GM18907 (cell line): ENCODE measurements at regions not wholly inside any gene's neighbourhood (a gene's known extent, or its start where the extent isn't known, plus 50 kb on each side); places are given as distances from the start of the nearest gene placed in this dataset.

ENCODE experiments used
- ATAC-seq: cut with Tn5 transposase; IDR thresholded peaks from one replicate; pipeline ENCODE4 v1.9.1; 2021; ENCODE audit warnings: mild to moderate bottlenecking, moderate library complexity; ENCODE audit not compliant: unreplicated experiment

DNA sequence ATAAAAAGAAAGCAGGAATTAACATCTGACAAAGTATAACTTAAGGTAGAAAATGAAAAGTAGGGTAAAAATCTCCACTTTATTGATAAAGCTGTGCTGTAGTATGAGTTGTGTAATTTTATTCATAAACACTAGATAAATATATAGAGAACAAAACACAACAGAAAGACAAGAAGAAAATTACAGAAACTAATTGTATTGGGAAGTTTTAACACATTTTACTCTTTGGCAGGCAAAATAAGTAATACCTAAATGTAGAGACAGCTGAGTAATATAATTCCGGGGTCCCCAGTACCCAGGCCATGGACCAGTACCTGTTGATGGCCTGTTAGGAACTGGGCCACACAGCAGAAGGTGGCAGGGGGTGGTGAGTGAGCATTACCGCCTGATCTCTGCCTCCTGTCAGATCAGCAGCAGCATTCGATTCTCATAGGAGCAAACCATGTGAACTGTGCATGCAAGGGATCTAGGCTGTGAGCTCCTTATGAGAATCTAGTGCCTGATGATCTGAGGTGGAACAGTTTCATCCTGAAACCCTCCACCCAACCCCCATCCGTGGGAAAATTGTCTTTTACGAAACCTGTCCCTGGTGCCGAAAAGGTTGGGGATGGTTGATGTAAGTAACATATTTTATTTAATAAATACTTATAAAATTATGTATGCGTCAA, 84.4 kb upstream of the ETV6 start:
- ATAC-seq, result peak; percentile 43

DNA sequence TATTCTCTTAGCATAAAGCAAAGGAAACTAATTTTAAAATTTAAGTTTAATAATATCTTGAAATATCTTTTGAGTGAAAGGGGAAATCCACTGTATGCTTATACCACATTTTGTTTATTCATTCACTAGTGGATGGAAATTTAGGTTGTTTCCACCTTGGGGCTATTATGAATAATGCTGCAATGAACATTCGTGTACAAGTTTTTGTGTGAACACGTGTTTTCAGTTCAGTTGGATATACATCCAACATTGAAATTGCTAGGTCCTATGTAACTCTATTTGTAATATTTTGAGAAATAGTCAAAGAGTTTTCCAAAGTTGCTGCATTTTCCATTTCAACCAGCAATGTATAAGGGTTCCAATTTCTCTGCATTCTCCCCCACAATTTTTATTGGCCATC, 83.7 kb upstream of the ETV6 start:
- ATAC-seq, result peak; percentile 28

DNA sequence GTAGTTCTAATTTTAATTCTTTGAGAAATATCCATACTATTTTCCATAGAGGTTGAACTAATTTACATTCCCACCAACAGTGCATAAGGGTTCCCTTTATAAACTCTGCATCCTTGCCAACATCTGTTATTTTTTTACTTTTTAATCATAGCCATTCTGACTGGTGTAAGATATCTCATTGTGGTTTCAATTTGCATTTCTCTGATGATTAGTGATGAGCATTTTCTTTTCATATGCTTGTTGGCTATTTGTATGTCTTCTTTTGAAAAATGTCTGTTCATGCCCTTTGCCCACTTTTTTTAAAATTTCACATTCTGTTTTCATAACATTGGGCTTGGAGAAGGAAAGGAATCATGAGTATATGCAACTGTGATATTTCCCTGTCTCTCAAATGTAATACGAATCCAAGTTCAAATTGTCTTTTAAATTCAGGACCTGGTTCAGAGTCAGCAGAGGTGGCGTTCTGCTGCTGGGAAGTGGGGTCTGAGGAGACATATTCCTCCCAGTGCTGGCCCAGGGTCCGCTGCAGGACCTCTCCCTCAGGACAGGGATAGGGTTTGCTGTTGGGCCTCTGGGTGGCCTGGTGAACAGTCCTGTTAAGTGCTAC, 81.2 kb upstream of the ETV6 start:
- peak; percentile 14 for ATAC-seq

DNA sequence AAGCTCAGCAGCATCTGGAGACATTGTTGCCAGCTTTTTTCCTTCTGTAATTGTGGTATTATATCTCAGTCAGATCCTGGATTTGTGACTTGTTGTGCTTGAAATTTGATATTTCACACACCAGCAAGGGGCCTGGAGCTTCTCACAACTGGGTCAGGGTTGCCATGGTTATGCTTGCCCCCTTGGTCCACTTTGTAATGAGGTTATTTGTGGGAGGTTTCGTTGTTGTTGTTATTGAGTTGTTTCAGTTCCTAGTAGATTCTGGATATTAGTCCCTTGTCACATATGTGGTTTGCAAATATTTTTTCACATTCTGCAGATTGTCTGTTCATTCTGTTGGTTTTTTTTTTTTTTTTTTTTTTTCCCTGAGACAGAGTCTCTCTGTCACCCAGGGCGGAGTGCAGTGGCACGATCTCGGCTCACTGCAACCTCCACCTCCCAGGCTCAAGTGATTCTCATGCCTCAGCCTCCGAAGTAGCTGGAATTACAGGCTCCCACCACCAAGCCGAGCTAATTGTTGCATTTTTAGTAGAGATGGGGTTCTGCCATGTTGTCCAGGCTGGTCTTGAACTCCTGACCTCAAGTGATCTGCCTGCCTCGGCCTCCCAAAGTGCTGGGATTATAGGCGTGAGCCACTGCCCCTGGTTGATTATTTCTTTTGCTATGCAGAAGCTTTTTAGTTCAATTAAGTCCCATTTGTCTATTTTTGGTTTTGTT, 80.6 kb upstream of the ETV6 start:
- peak; percentile 86 for ATAC-seq

DNA sequence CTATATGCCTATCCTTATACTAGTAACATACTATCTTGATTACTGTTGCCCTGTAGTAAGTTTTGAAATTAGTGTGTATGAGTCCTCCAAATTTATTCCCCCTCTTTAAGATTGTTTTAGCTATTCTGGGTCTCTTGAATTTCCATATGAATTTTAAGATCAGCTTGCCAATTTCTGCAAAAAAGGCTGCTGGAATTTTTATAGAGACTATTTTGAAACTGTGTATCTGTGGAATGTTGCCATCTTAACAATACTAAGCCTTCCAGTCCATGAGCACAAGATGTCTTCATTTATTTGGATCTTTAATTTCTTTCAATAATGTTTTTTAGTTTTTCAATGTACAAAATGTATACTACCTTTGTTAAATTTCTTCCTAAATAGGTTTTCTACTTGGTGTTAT, 79.8 kb upstream of the ETV6 start:
- ATAC-seq, result no peak

DNA sequence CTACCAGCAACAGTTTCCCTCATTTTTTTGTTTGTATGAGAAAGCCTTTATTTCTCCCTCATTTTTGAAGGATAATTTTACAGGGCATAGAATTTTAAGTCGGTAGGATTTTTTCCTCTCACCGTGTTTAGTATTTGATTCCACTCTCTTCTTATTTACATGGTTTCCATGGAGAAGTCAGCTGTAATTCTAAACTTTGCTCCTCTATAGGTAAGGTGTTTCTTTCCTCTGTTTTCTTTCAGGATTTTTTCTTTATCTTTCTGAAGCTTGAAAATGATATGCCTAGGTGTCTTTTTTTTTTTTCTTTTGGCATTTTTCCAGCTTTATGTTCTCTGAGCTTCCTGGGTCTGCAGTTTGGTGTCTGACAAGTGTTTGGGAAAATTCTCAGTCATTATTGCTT, 75.6 kb upstream of the ETV6 start:
- no peak for ATAC-seq

DNA sequence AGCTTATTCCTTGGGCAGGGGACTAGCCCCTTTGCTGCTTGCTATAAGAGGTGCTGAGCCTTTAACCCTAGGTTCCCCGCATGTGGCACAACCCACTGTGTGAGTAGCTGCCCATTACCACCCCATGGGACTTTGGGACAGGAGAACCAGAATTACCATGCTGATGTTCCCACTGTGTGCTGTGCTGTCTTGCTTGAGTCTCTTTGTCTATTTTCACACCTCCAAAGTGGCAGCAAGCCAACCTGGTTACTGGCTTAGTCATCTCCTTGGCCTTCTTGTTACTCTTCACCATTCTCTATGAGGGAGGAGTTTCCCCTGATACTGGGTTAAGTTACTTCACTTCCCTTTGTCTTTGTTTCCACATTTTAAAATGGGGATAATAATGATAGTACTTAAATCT, 73.4 kb upstream of the ETV6 start:
- no peak for ATAC-seq

DNA sequence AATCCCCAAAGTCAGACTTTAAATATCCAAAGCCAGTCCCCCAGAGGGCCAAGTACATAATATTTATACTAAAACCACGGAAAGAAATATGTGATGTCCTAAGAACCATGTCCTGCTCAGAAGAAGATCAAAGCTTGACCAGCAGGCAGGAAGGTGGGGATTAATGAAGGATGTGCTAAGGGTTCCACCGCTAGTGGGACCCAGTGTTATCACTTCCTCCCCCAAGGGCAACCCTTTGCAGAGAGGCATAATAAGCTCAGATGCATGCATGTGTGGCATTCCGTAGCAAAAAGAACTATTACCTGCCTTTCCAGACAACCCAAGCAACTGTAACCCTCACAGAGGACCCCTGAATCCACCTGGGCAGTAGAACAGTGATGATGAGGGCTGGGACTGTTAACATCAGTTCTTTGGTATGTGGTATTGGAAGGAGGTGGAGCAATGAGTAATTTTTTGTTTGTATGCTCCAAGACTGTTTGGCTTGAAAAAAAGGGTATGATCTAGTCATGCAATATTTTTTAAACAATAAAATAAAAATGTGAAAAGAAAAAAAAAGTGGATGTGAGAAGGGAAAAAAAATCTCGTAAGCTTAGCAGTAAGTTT, 71.7 kb upstream of the ETV6 start:
- no peak for ATAC-seq

DNA sequence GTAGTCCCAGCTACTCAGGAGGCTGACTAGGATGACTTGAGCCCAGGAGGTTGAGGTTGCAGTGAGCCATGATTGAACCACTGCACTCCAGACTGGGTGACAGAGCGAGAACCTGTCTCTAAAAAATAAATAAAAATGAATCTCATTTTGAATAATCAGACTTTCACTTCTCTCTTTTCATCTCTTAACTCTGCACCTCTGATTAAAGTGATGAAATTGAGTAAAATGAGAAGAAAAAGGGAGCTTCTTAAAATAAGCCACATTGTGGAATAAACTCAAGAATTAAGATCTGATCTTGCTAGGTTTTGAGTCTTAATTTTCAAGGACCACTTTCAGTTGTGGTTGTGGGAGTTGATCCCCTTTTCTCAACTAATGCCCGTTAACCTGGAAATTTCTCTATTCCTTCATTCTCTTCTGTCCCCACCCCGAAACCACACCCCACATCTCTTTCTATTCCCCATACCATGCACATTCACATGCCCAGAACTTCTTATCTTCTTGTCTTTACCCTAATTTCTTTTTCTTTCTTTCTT, 70.9 kb upstream of the ETV6 start:
- ATAC-seq, result peak; percentile 73

DNA sequence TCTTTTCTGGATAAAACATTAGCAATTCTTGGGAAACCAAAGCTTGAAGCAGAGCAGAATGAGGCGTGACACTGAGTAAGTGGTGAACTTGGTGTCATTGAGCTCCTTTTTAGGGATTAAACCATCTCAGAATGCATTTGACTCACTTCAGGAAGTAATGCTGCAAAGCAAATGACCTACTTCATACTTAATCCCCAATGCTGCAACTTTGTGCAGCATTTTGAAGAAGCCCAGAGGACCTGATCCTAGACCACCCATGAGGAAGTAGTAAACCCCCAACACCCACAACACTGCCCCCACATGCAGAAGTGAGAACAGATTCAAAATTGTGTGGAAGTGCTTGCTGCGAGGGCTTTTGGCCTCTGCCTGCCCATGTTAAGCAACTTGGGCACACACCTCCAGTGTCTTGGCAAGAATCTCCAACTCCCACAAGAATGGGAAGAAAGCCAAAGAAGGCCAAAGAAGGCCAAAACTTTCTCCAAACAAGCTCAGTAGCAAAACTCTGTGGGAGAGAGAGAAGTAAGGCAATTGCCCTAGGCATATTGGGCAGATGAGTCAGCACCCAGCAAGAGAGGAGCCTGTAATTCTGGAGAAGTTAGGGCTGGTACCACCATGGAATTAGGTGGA, 69.2 kb upstream of the ETV6 start:
- no peak for ATAC-seq

DNA sequence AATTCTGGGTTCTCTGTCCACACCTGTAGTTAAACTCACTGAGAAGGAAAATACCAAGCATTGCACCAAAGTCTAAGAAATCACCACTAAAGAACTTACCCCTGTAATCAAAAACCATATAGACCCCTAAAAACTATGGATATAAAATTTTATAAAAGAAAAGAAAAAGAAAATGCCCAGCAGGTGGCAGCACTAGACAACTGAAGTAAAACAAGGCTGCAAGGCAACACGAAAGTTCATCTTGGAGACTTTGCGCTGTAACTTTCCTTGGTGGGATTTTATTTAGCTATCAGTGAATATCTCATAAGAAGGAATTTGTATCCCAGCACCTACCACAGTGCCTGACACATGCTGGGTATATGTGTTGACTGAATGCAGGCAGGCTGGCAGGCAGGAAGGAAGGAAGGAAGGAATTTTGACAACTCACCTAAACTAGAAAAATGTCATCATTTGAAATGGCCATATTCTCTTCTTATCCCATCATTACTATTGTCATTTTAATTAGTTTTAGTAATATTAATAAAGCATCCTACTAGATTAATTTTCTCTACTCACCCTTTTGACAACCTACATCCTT, 68.2 kb upstream of the ETV6 start:
- ATAC-seq, result no peak

DNA sequence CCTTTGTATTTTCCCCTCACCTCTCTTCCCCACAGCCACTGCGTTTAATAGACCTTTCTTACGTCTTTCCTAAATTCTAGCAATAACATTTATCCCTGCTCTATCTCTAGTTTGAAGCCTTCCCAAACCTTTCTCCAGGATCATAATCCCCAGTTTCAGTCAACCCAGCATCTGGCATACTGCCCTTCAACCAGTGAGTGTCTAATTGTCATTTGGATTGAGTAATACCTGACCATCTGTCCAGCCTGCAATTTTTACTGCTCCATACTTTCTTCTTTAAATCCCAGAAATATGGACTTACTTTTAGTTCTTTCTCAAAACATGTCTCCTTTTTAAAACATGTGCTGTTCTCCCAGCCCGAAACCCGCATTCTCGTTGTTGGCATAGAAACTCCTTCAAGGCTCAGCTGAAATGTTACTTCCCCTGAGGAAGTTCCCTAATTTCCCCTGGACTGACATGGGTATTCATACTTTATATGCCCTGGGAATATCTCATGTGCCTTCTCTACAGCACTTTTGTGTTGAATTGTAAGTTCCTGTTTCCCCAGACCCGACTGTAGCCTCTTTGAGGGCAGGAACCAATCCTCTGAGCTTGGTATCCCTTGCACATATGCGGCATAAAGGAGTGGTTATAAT, 65.1 kb upstream of the ETV6 start:
- ATAC-seq, result no peak

DNA sequence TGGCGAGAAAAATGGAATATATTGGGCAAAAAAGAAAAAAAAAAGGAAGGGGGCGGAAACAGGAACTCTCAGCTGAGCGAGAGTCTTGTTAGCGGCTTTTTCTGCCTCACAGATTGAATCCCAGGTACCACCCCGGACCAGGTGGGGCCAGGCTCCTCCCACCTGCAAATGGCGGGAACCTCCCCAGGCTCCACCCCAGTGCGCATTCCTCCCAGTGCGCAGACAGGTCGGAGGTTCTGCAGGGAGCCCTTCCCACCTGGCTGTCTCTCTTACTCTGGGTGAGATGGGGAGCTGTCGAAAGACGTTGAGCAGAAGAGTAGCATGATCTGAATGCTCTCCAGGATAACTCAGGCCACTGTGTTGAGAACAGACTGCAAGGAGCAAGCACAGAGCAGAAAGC, 57.0 kb upstream of the ETV6 start:
- ATAC-seq, result no peak

DNA sequence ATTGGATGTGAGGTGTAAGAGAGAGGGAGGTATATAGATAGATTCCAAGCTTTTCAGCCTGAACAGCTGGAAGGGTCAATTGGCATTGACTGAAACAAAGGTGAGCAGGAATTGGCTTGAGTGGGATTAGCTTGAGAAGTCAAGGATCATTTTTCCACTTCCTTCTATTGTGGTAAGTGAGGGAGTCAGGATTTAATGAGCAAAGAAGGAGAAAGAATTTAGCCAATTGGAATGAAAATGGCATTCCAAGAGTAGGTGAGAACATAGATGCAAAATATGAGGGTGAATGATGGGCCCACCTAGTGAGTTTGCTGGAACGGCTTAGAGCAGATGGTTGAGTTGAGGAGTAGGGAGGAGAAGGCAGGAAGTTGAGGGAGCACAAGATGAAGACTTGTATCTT, 56.5 kb upstream of the ETV6 start:
- no peak for ATAC-seq

DNA sequence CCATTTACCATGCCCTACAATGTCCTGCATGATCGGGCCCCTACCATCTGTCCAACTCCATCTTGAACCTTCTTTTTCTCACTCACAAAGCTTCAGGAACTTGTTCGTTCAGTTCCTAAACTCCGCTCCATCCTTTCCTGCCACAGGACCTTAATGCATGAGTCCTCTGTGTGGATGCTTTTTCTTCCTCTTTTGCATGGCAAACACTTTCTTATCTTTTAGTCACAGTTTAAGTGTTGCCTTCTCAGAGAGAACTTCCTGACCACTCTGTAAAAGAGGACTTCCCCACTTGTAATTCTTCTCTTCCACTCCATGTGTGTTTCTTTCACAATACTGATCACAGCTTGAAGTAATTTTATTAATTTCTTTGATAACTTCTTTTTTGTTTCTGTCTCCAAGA, 54.4 kb upstream of the ETV6 start:
- ATAC-seq, result no peak

DNA sequence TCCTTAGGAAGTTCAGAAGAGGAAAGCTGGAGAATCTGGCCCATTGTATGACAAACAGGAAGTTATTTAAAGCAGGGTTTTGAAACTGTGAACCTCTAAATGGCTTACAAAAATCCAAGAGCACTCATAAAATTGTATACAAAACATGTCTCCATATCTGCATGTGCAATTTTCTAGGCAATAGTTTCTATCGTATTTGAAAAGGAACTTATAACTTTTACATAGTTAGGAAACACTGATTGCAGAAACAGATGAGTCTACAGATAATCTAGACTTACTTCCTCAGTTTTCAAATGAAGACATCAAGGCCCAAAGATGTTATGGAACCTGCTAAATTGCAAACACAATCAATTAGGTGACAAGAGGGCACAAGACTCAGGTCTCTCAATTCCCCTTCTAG, 53.3 kb upstream of the ETV6 start:
- no peak for ATAC-seq

DNA sequence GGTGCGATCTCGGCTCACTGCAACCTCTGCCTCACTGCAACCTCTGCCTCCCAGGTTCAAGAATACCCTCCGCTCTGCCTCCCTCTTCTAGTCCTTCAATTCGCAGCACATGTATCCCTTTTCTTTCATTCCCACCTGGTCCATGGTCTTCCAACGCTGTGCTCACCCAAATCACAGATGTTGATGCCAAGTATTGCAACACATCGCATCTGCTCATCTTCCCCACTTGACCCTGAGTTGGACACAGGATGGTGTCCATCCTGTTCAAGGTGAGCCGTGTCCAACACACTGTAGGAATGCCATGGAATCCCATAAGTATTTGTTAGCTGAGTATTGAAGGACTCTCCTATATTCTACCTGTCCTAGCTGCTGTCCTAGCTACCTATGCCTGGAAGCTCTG, 50.6 kb upstream of the ETV6 start:
- no peak for ATAC-seq
